ENCODE measurements at regions not wholly inside any gene's neighbourhood (a gene's known extent, or its start where the extent isn't known, plus 50 kb on each side); places are given as distances from the start of the nearest gene placed in this dataset.

- TF ChIP-seq, protein P1, sequence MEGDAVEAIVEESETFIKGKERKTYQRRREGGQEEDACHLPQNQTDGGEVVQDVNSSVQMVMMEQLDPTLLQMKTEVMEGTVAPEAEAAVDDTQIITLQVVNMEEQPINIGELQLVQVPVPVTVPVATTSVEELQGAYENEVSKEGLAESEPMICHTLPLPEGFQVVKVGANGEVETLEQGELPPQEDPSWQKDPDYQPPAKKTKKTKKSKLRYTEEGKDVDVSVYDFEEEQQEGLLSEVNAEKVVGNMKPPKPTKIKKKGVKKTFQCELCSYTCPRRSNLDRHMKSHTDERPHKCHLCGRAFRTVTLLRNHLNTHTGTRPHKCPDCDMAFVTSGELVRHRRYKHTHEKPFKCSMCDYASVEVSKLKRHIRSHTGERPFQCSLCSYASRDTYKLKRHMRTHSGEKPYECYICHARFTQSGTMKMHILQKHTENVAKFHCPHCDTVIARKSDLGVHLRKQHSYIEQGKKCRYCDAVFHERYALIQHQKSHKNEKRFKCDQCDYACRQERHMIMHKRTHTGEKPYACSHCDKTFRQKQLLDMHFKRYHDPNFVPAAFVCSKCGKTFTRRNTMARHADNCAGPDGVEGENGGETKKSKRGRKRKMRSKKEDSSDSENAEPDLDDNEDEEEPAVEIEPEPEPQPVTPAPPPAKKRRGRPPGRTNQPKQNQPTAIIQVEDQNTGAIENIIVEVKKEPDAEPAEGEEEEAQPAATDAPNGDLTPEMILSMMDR (IDR thresholded peaks at IDR 0.05) = no peak
- TF ChIP-seq POLR2AphosphoS5 (IDR thresholded peaks at IDR 0.05) = no peak
- TF ChIP-seq POLR2A (IDR thresholded peaks at IDR 0.05) = no peak
- H3K4me3 ChIP-seq = no peak overlapping the region
- H3K36me3 ChIP-seq = no peaks in the 10 kb centered on the region
- no peaks in the 10 kb centered on the region for H3K27me3 ChIP-seq (replicated peaks; ENCODE audit: insufficient read depth)
- DNase-seq (ENCODE audit: low spot score) = no peak
- WGBS = 18% methylated on average over 2 of the region's 2 CpGs
- H3K27ac ChIP-seq = no peak overlapping the region
- no peaks in the 10 kb centered on the region for H3K9me3 ChIP-seq
- no peaks in the 10 kb centered on the region for H3K4me1 ChIP-seq (replicated peaks)
- intact Hi-C loops (cut with DNase I) = no loop called here
These were observed 1106.4 kb upstream of the CITED2 start for GRCh38 chr6:140480852-140481251.

- Histone ChIP-seq H3K27ac (no peak overlapping the region), H3K36me3 (no peaks in the 10 kb centered on the region), H3K9me3 (no peaks in the 10 kb centered on the region), H3K4me1 (replicated peaks) (no peaks in the 10 kb centered on the region), H3K27me3 (replicated peaks; ENCODE audit: insufficient read depth) (no peaks in the 10 kb centered on the region), H3K4me3 (no peak overlapping the region)
- intact Hi-C loops (cut with DNase I) = no loop called here
- DNase-seq (ENCODE audit: low spot score) = no peak
- 94% methylated on average over 3 of the region's 3 CpGs for WGBS
- TF ChIP-seq POLR2AphosphoS5 (IDR thresholded peaks at IDR 0.05) = no peak
- TF ChIP-seq, protein P1 (IDR thresholded peaks at IDR 0.05) = no peak
These were observed 1104.2 kb upstream of the CITED2 start for GRCh38 chr6:140478631-140479030.

- no peaks in the 10 kb centered on the region for H3K36me3 ChIP-seq
- no peak overlapping the region for H3K4me3 ChIP-seq
- no peaks in the 10 kb centered on the region for H3K9me3 ChIP-seq
- intact Hi-C loops (cut with DNase I) = no loop called here
- WGBS = 83% methylated on average over 2 of the region's 2 CpGs
- H3K27ac ChIP-seq = no peak overlapping the region
- H3K4me1 ChIP-seq (replicated peaks) = no peaks in the 10 kb centered on the region
- TF ChIP-seq, protein P1 (IDR thresholded peaks at IDR 0.05) = no peak
- no peak for TF ChIP-seq POLR2AphosphoS5 (IDR thresholded peaks at IDR 0.05)
- no peak for TF ChIP-seq POLR2A (IDR thresholded peaks at IDR 0.05)
- no peak for DNase-seq (ENCODE audit: low spot score)
- H3K27me3 ChIP-seq (replicated peaks; ENCODE audit: insufficient read depth) = no peaks in the 10 kb centered on the region
These were observed 1100.6 kb upstream of the CITED2 start for GRCh38 chr6:140475086-140475485.

- DNase-seq (ENCODE audit: low spot score) = no peak
- TF ChIP-seq, protein P1 (IDR thresholded peaks at IDR 0.05) = no peak
- no peak for TF ChIP-seq POLR2A (IDR thresholded peaks at IDR 0.05)
- TF ChIP-seq POLR2AphosphoS5 (IDR thresholded peaks at IDR 0.05) = no peak
- Histone ChIP-seq H3K4me1 (replicated peaks) (no peaks in the 10 kb centered on the region), H3K9me3 (no peaks in the 10 kb centered on the region), H3K27me3 (replicated peaks; ENCODE audit: insufficient read depth) (no peaks in the 10 kb centered on the region), H3K27ac (no peak overlapping the region), H3K36me3 (no peaks in the 10 kb centered on the region), H3K4me3 (no peak overlapping the region)
- 86% methylated on average over 3 of the region's 3 CpGs for WGBS
- intact Hi-C loops (cut with DNase I) = no loop called here
These were observed 1090.3 kb upstream of the CITED2 start for GRCh38 chr6:140464720-140465119.

- H3K27me3 ChIP-seq (replicated peaks; ENCODE audit: insufficient read depth) = no peaks in the 10 kb centered on the region
- no peak for DNase-seq (ENCODE audit: low spot score)
- no peaks in the 10 kb centered on the region for H3K36me3 ChIP-seq
- H3K4me3 ChIP-seq = no peak overlapping the region
- no peaks in the 10 kb centered on the region for H3K9me3 ChIP-seq
- intact Hi-C loops (cut with DNase I) = no loop called here
- WGBS = 25% methylated on average over 2 of the region's 2 CpGs
- no peaks in the 10 kb centered on the region for H3K4me1 ChIP-seq (replicated peaks)
- no peak for TF ChIP-seq POLR2A (IDR thresholded peaks at IDR 0.05)
- no peak for TF ChIP-seq POLR2AphosphoS5 (IDR thresholded peaks at IDR 0.05)
- TF ChIP-seq, protein P1 (IDR thresholded peaks at IDR 0.05) = no peak
- H3K27ac ChIP-seq = peak overlapping the region; percentile 72 to 77
These were observed 1088.9 kb upstream of the CITED2 start for GRCh38 chr6:140463312-140463710.
